Osteocyte (in vitro differentiated cells): ENCODE measurements at regions not wholly inside any gene's neighbourhood (a gene's known extent, or its start where the extent isn't known, plus 50 kb on each side); places are given as distances from the start of the nearest gene placed in this dataset.
"Not testable (repeated sequence)": the region's sequence is repeated elsewhere in the genome, so short reads cannot be mapped to it uniquely, and the experiment has no call there.

Source experiments
- DNase-seq: peaks from one replicate; pipeline ENCODE4 v3.0.0; 2021; ENCODE audit warnings: mixed read lengths; ENCODE audit not compliant: unreplicated experiment; ENCODE audit errors: extremely low spot score
- H3K27ac Mint-ChIP-seq: one replicate; pipeline ENCODE4 v1.8.0; 2021; ENCODE audit warnings: mild to moderate bottlenecking, mixed read lengths; ENCODE audit not compliant: unreplicated experiment
- H3K27me3 Mint-ChIP-seq: one replicate; pipeline ENCODE4 v1.8.0; 2021; ENCODE audit warnings: mixed read lengths; ENCODE audit not compliant: unreplicated experiment
- H3K36me3 Mint-ChIP-seq: one replicate; pipeline ENCODE4 v1.8.0; 2021; ENCODE audit warnings: mixed read lengths; ENCODE audit not compliant: unreplicated experiment
- H3K4me1 Mint-ChIP-seq: one replicate; pipeline ENCODE4 v1.8.0; 2021; ENCODE audit warnings: mixed read lengths; ENCODE audit not compliant: unreplicated experiment
- H3K4me3 Mint-ChIP-seq: one replicate; pipeline ENCODE4 v1.8.0; 2021; ENCODE audit warnings: mild to moderate bottlenecking, moderate library complexity, mixed read lengths; ENCODE audit not compliant: unreplicated experiment
- H3K9me3 Mint-ChIP-seq: one replicate; pipeline ENCODE4 v1.8.0; 2021; ENCODE audit warnings: mixed read lengths; ENCODE audit not compliant: unreplicated experiment
- CTCF ChIP-seq: fragments of 200-600 bp; sonication (generic); IDR thresholded peaks from 2 replicates; pipeline ENCODE4 v1.5.0; 2021; ENCODE audit warnings: antibody characterized with exemption, mild to moderate bottlenecking, moderate library complexity

GRCh38 chr10:109618748-109619147, 304.6 kb downstream of the XPNPEP1 start:
- Mint-ChIP-seq H3K4me1 (peaks cover 1% of the 10 kb centered on the region), H3K9me3 (no peaks in the 10 kb centered on the region), H3K36me3 (no peaks in the 10 kb centered on the region), H3K27me3 (peaks cover 2% of the 10 kb centered on the region), H3K27ac (no peak overlapping the region), H3K4me3 (no peak overlapping the region)
- TF ChIP-seq CTCF = no peak
- DNase-seq = no peak

GRCh38 chr10:109618301-109618700, 305.0 kb downstream of the XPNPEP1 start:
- H3K4me3 Mint-ChIP-seq = no peak overlapping the region
- no peak for DNase-seq
- no peaks in the 10 kb centered on the region for H3K36me3 Mint-ChIP-seq
- peaks cover 2% of the 10 kb centered on the region for H3K27me3 Mint-ChIP-seq
- peaks cover 1% of the 10 kb centered on the region for H3K4me1 Mint-ChIP-seq
- no peak overlapping the region for H3K27ac Mint-ChIP-seq
- no peak for TF ChIP-seq CTCF
- no peaks in the 10 kb centered on the region for H3K9me3 Mint-ChIP-seq

- peaks cover 2% of the 10 kb centered on the region for H3K27me3 Mint-ChIP-seq
- no peak overlapping the region for H3K27ac Mint-ChIP-seq
- DNase-seq = no peak
- H3K9me3 Mint-ChIP-seq = peaks cover 5% of the 10 kb centered on the region
- H3K36me3 Mint-ChIP-seq = no peaks in the 10 kb centered on the region
- no peak overlapping the region for H3K4me3 Mint-ChIP-seq
- TF ChIP-seq CTCF = no peak
- H3K4me1 Mint-ChIP-seq = peaks cover 1% of the 10 kb centered on the region
Measured at GRCh38 chr10:109616359-109616980, 306.8 kb downstream of the XPNPEP1 start.

GRCh38 chr10:109595356-109595755, 328.0 kb downstream of the XPNPEP1 start:
- not testable (repeated sequence) for DNase-seq, H3K4me3 Mint-ChIP-seq, H3K36me3 Mint-ChIP-seq, H3K27me3 Mint-ChIP-seq
- H3K4me1 Mint-ChIP-seq = peaks cover 15% of the 10 kb centered on the region
- peaks cover 38% of the 10 kb centered on the region for H3K9me3 Mint-ChIP-seq
- H3K27ac Mint-ChIP-seq = peak overlapping the region; percentile 38

- Mint-ChIP-seq H3K9me3 (peaks cover 27% of the 10 kb centered on the region), H3K36me3 (no peaks in the 10 kb centered on the region), H3K4me1 (peaks cover 21% of the 10 kb centered on the region), H3K4me3 (no peak overlapping the region), H3K27me3 (no peaks in the 10 kb centered on the region), H3K27ac (no peak overlapping the region)
- DNase-seq = no peak
- no peak for TF ChIP-seq CTCF
Measured at GRCh38 chr10:109593682-109594081, 329.6 kb downstream of the XPNPEP1 start.

- H3K27ac Mint-ChIP-seq = no peak overlapping the region
Measured at GRCh38 chr10:109592391-109592790, 330.9 kb downstream of the XPNPEP1 start.

More at GRCh38 chr10:109592391-109592790, 330.9 kb downstream of the XPNPEP1 start:
- DNase-seq = no peak
- TF ChIP-seq CTCF = no peak
- H3K4me3 Mint-ChIP-seq = no peak overlapping the region
- no peaks in the 10 kb centered on the region for H3K36me3 Mint-ChIP-seq
- H3K4me1 Mint-ChIP-seq = peaks cover 21% of the 10 kb centered on the region
- peaks cover 17% of the 10 kb centered on the region for H3K9me3 Mint-ChIP-seq
- H3K27me3 Mint-ChIP-seq = no peaks in the 10 kb centered on the region
